Fibroblast of skin of abdomen (primary cell): ENCODE measurements at regions not wholly inside any gene's neighbourhood (a gene's known extent, or its start where the extent isn't known, plus 50 kb on each side); places are given as distances from the start of the nearest gene placed in this dataset.
"Not testable (repeated sequence)": the region's sequence is repeated elsewhere in the genome, so short reads cannot be mapped to it uniquely, and the experiment has no call there.

ENCODE experiments used
- DNase-seq: peaks from one replicate; pipeline ENCODE4 v3.0.0-alpha.2; 2013

GRCh38 chr6:92497281-92497680 is 922.1 kb downstream of the EPHA7 start:
- no peak for DNase-seq

- no peak for DNase-seq
These were observed 922.8 kb downstream of the EPHA7 start for GRCh38 chr6:92496527-92496926.

- DNase-seq, result peak; percentile 86
These were observed 924.1 kb downstream of the EPHA7 start for GRCh38 chr6:92495242-92495641.

GRCh38 chr6:92485487-92485886 is 933.9 kb downstream of the EPHA7 start:
- DNase-seq, result no peak

- peak; percentile 69 for DNase-seq
These were observed 939.5 kb downstream of the EPHA7 start for GRCh38 chr6:92479831-92480230.

GRCh38 chr6:92473056-92473455 is 946.3 kb downstream of the EPHA7 start:
- no peak for DNase-seq

GRCh38 chr6:92469186-92469828 is 950.1 kb downstream of the EPHA7 start:
- DNase-seq, result no peak

- no peak for DNase-seq
These were observed 951.3 kb downstream of the EPHA7 start for GRCh38 chr6:92468066-92468465.

- DNase-seq, result no peak
These were observed 959.2 kb downstream of the EPHA7 start for GRCh38 chr6:92460133-92460532.

GRCh38 chr6:92459606-92460005 is 959.8 kb downstream of the EPHA7 start:
- no peak for DNase-seq

- DNase-seq, result no peak
These were observed 973.3 kb downstream of the EPHA7 start for GRCh38 chr6:92446052-92446451.

- no peak for DNase-seq
These were observed 985.4 kb downstream of the EPHA7 start for GRCh38 chr6:92433911-92434310.

GRCh38 chr6:92431502-92431901 is 987.9 kb downstream of the EPHA7 start:
- DNase-seq, result no peak

GRCh38 chr6:92428448-92428847 is 990.9 kb downstream of the EPHA7 start:
- no peak for DNase-seq

GRCh38 chr6:92427453-92427852 is 991.9 kb downstream of the EPHA7 start:
- no peak for DNase-seq

- DNase-seq, result no peak
These were observed 1003.7 kb downstream of the EPHA7 start for GRCh38 chr6:92415656-92416055.

GRCh38 chr6:92408350-92408749 is 1011.0 kb downstream of the EPHA7 start:
- DNase-seq, result no peak

GRCh38 chr6:92404281-92404680 is 1015.1 kb downstream of the EPHA7 start:
- DNase-seq, result peak; percentile 43

- DNase-seq, result no peak
These were observed 1019.4 kb downstream of the EPHA7 start for GRCh38 chr6:92399911-92400310.

GRCh38 chr6:92388706-92389105 is 1030.7 kb downstream of the EPHA7 start:
- not testable (repeated sequence) for DNase-seq

- DNase-seq, result no peak
These were observed 1038.4 kb downstream of the EPHA7 start for GRCh38 chr6:92380803-92381601.

GRCh38 chr6:92377137-92377536 is 1042.2 kb downstream of the EPHA7 start:
- no peak for DNase-seq

- peak; percentile 18 for DNase-seq
These were observed 1042.7 kb downstream of the EPHA7 start for GRCh38 chr6:92376691-92377090.
